Stimulated activated CD4-positive, alpha-beta T cell treated with anti-CD3 and anti-CD28 coated beads, Interleukin-4, amount 100 ng/mL, for 48 hours (primary cell): ENCODE measurements at regions not wholly inside any gene's neighbourhood (a gene's known extent, or its start where the extent isn't known, plus 50 kb on each side); places are given as distances from the start of the nearest gene placed in this dataset.

ENCODE experiments used
- DNase-seq, 2 donors: peaks; one replicate each; pipeline ENCODE4 v3.0.0-alpha.2; 2020; ENCODE audit warnings: low read depth in 2 of 2

- no peak for DNase-seq
These were observed 135.2 kb downstream of the RDH14 start for GRCh38 chr2:18425210-18425703.

GRCh38 chr2:18423636-18424035, 136.8 kb downstream of the RDH14 start:
- DNase-seq: no peak

DNA sequence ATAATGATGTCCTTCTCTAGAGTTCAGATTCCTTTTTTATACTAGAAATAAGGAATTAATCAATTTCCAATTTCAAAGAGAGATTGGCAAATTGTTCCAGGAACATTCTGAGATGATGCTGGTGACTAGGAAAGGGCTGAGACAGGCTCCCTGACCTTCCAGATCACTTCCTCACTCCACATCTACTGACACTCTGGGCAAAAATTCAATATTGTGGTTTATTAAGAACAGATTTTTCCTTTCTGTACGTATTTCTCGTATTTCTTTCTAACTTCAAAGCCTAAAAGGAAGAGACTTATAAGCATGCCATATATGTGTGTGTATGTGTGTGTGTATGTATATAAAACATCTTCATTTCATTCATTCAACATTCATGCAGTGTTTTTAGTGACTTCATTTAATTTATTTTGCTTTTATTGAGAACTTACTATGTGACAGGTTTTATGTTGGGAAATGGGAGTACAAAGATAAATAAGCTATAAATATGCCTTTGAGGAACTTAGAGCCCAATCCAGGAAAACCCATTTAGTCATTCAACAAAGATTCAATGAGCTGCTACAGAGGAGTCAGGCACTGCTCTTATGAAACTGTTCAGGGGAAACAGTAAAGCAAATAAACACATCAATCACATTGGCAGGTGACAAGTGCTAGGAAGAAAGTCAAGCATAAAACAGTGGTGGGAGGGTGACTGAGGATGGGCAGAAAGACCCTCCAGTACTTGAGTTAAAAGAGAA, 137.9 kb downstream of the RDH14 start:
- no peak for DNase-seq

DNA sequence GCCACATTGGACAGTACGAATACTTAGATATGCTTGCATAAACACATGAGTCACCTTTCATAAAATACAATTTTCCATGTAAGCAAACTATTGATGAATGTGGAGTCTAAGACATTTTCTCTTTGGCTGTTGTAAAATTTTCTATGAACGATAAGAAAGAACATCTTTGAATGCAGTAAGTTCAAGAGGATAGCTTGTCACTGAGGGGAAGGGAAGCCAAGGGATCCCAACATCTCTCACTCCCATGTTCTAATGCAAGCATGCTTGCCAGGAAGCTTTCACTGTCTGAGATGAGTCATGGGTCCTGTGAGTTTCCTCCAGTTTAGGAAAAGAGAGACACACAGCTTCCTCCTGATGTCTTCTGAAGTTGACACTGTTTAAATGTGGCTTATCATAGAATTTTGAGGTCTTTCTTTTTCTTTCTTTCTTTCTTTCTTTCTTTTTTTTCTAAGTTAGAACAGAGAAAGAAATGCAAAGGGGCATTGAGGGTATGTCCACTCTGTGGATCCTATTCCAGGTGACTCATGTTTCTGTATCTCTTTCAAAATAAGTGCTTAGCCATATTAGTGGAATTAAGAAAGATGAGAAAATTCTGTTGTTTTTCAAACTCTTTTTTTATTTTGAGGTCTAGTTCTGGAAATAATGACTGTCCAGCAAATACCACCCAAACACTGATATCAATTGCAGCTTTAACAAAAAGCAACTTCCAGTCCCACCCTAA, 146.6 kb downstream of the RDH14 start:
- DNase-seq: no peak

GRCh38 chr2:18412980-18413675, 147.3 kb downstream of the RDH14 start:
- DNase-seq: no peak

- no peak for DNase-seq
These were observed 148.8 kb downstream of the RDH14 start for GRCh38 chr2:18411626-18412025.

- DNase-seq: no peak
These were observed 149.9 kb downstream of the RDH14 start for GRCh38 chr2:18410543-18410942.

DNA sequence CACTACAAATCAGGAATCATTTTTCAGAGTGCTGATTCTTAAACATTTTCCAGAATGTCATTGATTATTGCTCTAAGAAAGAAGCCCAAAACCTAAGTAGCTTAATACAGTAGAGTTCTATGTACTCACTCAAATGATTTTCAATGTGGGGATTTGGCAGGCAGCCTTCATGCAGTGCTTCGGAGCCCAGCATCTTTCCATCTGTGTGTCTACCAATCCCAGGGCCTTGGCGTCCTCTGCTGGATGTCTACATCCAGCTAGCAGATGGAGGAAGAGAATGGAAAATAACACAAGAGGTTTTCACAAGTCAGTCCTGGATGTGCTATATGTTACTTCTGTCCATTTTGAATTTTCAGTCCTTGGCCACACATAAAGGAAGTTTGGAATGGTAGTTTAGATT, 151.8 kb downstream of the RDH14 start:
- DNase-seq: no peak

GRCh38 chr2:18406219-18406618, 154.2 kb downstream of the RDH14 start:
- DNase-seq: no peak

GRCh38 chr2:18404708-18405107, 155.7 kb downstream of the RDH14 start:
- no peak for DNase-seq

GRCh38 chr2:18403921-18404522, 156.4 kb downstream of the RDH14 start:
- no peak for DNase-seq

DNA sequence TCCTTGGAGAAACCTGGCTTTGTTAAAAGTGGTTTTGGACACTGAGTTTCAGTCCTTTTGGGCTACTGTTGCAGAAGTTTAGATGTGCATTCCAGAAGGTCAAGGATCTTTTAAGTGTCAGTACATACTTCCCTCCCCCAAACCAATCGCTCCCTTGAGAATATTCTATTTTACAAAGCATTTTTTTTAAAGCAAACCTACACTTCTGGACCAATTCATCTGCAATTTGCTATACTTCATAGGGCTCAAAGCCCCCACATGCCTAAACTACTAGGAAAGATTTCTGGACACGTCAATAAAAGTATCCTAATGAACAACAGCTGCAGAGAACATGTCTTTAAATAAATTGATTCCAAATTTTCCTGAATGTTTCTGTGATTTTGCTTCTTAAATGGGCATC, 157.6 kb downstream of the RDH14 start:
- DNase-seq: no peak

DNA sequence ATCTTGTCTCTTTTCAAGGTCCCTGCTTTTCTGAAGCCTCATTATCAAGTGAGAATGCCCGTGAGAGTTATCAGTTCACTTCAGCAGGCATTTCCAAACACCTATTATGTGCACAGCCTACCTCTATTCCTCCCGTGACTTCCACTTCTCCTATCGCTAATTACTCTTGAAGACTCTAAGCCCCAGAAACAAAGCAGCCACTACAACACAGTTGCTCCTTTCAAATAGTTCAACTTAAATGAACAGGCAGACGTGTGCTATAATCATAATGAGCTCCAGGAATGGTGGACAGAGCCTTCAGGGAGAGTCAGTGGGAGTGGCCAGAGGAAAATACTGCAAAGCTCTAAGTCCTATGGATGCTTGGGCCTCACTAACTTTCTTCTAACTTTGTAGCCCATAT, 159.0 kb downstream of the RDH14 start:
- DNase-seq: no peak

DNA sequence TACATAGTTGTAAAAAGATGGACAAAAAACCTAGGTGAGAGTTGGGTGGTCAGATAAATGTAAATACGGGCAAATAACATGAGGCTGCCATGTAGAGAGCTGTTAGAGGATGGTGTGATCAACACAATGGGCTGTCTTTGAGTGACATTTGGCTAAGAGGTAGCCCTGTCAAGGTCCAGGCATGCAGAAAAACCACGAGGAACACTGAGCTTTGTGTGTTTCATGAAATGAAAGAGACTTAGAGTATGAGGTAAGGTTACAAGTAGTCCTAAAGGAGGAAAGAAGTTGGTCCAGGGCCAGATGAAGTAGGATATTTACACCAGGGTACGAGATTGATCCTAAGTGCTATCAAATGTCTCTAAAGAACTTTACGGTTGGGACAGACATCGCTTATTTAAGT, 160.9 kb downstream of the RDH14 start:
- DNase-seq: no peak

DNA sequence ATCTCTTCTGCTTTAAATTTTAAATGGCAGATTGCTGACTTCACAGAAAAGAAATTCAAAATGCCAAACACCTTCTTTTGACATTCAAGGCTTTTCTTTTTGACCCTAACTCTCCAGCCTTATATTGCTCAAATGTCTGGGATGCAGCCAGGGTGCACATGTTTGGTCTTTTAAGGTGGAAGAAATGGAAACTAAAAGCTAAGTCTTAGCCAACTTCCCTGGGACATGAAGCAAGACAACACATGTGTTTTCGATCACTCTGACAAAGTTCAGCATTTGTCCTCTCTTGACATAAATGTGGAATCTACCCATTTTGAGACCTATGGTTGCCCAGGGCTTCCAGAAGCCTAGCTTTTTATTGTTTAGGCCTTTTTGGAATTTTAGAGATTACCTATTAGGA, 161.6 kb downstream of the RDH14 start:
- no peak for DNase-seq

GRCh38 chr2:18396329-18397010, 164.0 kb downstream of the RDH14 start:
- DNase-seq: no peak

GRCh38 chr2:18395555-18395954, 164.9 kb downstream of the RDH14 start:
- DNase-seq: no peak

GRCh38 chr2:18387441-18388206, 172.8 kb downstream of the RDH14 start:
- DNase-seq: peak; percentile 36 to 54

DNA sequence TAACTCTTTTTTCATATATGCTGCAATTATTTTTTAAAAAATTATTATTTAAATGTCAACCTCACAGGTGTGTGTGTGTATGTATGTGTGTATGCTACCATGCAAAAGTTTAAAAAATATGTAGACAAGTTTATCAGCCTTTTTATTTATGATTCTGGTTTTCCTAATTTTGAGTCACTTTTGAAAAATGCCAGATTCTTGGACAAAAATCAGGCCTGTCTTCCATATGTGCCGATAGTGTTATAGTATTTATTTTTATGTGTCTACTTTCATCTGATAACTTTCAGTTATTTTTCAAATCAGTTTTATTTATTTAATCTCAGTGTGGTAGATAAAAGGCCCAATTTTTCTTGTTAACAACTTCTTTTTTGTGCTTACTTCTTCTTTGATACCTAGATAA, 176.2 kb downstream of the RDH14 start:
- DNase-seq: no peak

DNA sequence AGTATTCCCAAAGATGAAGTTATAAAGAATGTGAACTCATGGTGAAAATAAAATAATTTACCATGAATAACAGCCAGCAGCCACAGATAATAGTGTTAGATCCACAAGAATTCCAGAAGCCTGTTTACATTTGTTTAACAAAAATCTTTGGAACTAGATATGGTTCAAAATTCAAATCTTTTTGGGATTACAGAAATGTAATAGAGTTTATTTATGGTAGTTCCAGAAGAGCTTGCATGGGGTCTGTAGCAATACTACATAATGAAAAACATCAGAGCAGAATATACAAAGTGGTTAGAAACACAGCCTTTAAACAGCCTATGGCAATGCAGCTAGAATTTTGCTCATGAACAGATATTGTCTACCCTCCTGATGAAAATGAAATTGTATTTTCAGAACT, 179.1 kb downstream of the RDH14 start:
- DNase-seq: no peak

- DNase-seq: no peak
These were observed 180.1 kb downstream of the RDH14 start for GRCh38 chr2:18380321-18380720.
